ENCODE measurements at regions not wholly inside any gene's neighbourhood (a gene's known extent, or its start where the extent isn't known, plus 50 kb on each side); places are given as distances from the start of the nearest gene placed in this dataset.

- DNase-seq: no peak
Measured at GRCh38 chr18:39935598-39935997, 2019.4 kb upstream of the PIK3C3 start.

DNA sequence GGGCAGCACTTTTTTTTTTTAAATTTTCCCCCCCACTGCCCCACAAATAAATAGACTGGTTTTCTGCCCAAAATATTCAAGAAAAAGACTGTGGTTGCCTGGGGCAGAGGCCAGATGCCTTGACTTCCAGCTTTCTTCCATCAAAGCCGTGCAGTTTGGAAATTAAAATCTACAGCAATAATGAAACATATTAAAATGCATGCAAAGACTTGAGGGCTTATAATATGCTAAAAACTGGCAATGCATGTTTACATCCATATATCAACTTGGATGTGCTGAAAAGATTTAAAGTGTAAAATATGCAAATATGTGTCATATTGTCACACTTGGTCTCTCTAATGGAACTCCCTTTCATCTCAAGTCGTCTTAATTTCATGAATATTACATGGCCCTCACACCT lies 2036.2 kb upstream of the PIK3C3 start:
- no peak for DNase-seq

DNA sequence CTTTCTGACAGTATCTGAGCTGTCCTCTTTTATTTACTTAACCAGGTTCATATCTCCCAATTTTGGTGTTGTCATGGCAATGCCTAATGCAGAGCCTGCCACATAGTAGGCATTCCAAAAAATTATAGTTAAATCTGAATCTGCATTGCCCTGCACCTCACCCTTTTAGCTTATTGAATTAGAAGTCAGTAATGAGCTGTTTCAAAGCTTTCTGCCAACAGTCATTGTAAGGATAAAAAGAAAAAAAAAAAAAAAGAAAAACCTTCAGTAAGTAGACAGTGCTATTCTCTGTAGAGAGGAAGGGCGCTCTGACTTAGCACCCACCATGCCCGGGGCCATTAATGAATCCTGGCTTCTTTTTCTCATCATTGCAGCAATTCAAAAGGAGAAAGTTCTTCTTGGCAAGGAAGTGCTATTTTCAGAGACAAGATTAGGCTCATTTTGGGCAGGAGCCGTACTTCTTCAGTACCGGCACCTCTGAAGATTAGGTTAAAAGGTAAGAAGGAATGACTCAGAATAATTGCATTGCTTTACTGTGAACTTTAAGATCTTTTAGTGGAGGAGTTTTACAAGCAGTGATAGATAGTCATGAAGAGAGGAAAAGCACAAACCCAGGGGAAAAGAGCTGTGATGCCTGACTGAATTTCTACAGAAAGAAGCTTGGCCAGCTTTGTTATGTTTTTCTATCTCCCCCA lies 2041.2 kb upstream of the PIK3C3 start:
- no peak for DNase-seq

DNA sequence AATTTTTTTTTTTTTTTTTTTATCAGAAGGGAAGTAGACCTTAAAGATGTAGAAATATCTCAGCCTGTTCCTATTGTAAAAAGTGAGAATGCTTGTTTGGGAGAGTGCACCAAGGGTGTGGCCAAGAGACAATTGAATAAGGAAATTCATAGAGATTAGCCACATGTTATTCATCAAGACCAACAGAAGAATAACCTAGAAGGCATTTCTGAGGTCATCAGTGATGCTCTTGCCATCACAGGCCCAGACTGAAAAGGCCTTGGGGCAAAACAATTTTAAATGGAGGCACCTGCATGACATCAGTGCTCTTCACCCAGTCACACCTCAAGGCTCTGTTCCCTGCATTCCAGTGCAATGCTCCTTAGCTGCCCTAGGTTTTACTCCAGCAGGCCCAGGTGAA lies 2043.3 kb upstream of the PIK3C3 start:
- DNase-seq: no peak

DNA sequence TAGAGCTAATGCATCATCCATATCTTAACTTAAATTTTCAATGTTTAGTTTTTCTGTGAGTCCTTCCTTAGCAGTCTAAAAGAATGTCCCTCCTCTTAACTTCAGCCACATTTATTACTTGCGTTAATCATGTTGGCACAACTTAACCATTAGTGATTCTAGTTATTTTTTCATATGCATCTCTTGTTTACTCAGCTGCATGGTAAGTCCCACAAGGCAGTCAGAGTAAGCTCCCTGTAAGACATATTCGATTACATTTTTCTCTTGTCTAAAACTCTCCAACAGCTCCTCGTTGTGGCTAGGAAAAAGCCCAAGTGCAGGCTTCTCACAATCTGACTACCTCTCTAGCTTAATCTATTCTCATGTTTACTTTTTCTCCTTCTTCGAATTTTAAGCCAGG lies 2045.3 kb upstream of the PIK3C3 start:
- peak; percentile 2 for DNase-seq

DNA sequence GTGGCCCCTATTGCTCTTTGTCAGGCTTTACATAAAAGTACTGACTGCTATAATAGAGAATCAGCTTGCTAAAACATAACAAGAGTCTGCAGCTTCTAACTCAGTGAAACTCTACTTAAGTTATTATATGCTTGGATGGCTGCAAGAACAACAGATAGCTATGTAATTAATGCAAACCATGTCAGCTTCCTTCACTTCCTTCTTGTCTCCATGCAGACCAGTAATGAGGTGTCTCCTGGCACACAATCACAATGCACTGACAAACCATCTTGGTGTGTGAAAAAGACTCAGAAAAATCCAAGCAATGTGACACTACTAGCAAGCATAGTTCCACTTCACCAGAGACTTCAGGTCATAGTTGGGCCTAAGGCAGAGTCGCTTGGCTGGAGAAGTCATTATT lies 2068.9 kb upstream of the PIK3C3 start:
- DNase-seq: no peak

- no peak for DNase-seq
Measured at GRCh38 chr18:39872651-39873050, 2082.4 kb upstream of the PIK3C3 start.

DNA sequence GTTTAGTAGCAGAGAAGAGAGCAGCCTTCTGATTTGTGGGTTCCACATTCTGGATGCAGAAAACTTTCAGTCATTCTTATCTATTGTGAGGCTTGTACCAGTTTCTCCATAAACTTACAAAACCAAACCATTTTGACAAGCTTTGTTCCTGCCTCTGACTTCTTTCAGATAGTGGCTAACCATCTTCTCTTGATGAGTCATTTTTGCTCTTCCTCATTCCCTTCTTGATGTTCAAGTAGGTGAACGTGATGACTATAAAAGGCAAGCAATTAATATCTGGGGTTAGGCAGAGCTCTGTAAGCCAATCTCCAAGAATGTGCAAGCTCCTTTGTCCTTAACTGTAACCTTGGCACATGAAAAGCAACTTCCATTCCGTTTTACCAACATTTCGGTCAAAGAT lies 2083.1 kb upstream of the PIK3C3 start:
- no peak for DNase-seq

DNA sequence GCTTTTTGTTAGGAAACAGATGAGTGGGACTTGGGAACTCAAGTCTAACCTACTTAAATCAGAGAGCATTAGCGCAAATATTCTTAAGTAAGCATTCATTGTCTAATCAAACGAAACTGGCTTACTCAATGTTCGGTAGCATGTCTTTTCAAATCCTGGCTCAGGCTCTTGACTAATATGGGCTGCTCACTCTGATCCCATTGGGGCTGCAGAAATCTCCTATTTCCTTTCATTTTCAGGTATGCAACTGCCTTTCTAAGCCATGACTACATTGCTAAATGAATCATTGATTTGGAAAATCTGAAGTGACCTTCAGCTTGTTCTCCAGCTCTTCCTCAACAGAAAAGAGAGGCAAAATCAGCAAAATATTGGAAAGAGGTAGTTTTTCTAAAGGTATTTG lies 2084.4 kb upstream of the PIK3C3 start:
- DNase-seq: no peak

DNA sequence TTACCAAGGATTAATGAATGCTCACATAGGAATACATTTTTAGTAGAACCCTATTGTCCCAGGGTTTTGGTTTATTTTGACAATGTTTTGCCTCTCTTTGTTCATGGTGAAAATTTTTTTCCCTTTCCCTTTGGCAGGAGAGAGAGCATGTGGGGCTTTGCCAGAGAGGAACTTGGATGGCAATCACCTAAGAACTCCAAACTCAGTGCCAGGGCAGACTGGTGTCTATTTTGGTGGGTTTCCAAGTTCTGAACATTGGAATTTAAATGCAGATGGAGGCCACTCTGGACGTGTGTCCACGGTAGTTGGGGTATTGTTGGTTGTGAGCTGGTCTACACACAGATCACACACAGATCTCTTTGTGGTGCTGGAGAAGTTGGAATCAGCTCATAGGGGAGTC lies 2091.1 kb upstream of the PIK3C3 start:
- no peak for DNase-seq

DNA sequence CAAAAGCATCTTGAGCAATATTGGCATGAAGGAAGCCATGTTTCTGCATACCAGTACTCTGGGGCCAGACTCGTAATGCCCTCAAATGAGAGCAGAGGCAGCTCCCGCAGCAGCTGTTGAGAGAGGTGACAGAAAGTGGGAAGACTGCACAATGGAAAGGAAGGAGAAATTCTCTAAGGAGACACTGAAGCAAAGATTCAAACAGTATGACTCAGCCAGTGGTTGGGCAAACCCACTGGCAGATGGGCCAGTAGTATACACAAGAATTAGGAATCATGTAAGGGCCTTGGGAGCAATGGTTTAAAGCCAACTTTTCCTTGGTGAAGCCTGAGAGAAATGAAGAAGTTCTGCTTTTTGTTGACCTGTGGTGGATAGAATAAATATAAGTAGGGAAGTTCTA lies 2092.7 kb upstream of the PIK3C3 start:
- no peak for DNase-seq

- DNase-seq: no peak
Measured at GRCh38 chr18:39854291-39854690, 2100.7 kb upstream of the PIK3C3 start.

DNA sequence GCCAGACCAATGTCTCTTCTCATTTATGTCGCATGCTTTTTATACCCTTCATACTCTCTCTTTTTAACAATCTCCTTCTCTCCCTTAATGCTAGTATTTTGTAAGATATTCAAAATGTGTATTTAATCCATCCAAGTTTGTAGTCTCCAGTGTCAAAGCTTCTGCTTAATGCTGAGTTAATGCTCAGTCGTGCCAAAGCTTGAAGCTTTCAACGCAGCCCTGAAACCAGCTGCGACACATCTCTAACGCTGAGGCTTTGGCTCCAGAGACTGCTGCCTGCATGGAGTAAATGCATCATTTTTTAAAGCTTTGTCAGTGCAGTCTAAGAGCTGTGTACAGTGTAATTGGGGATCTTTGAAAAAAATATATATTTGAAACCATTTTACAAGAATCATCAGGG lies 2108.8 kb upstream of the PIK3C3 start:
- DNase-seq: no peak

- DNase-seq: no peak
Measured at GRCh38 chr18:39845631-39846030, 2109.4 kb upstream of the PIK3C3 start.

- no peak for DNase-seq
Measured at GRCh38 chr18:39845106-39845505, 2109.9 kb upstream of the PIK3C3 start.

DNA sequence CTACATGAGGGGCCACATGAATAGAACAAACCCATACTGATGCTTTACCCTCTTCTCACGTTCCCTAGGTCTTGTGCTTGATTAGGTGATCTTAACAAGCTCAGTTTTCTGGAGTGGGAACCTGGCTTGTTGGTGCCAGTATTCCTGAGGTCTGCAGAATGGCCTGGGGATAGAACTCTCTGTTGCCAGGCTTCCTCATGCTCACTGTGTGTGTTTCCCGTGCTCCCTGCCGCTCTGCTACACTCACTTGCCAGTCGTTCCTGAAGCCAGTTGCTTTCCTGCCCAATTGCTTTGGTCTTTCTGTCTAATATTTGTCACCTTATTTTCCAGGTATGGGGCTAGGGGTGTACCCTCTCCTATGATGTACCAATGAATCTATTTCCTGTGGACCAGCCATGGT lies 2111.5 kb upstream of the PIK3C3 start:
- no peak for DNase-seq

DNA sequence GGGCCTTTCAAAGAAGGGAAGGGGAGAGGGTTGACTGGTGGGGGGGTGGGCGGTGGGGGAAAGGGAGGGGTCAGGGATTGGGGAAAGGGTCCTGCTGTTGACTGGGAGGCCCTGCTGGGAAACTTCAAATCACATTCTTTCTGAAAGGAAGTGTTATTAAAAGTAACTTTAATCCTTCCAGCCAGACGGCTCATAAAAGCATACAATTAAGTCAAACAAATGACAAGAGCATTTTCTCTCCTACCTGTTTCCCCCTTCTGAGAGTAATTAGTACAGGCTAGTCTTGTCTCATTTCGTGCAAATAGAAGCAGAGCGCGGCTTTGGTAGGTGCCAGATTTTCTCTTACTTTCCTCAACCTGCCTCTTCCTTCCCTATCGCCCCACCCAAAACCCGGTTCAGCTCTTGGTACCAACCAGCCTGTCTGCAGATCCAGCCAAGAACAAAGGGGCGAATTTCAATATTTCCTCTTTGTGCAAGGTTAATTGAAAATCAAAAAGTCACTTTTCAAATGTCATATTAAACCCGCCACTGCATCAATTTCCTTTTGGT lies 2112.6 kb upstream of the PIK3C3 start:
- DNase-seq: no peak

DNA sequence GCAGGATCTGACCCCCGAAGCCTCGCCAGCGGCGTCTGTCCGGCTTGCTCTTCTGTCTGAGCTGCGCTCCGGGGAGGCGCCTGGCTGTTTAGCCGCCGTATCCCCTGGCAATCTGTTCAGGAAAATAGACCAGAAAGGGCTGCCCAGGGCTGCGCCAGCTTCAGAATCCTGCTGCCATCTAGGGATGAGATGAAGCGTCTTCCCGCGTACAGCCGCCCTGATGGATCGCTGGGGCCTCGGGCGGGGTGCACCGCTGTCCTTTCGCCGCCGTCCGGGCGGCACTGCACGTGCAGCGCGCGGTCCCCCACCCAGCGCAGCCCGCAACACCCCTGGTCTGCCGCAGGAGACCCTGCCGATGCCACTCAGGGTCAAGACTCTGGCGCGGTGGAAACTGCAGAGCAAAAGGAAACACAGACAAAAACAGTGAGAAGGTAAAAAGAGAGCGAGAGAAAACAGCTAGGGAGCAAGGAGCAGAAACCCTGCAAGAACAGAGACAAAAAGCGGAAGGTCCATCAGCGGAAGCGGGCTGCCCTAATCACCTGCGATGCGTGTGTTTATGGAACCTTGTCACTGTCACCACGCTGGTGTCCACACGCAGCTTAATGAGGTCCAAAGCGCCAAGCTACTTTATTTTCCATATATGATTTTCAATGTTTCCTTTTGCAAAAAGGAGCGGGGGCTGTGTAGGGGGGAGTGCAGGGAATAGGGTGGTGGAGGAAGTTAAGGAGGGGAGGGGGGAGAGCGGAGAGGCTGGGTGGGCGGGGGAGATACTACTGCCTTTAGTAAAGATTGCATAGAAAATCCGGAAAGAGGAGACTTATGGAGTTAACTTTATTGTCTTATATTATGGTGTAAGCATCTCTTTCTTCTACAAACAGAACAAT lies 2113.3 kb upstream of the PIK3C3 start:
- peak; percentile 68 for DNase-seq

DNA sequence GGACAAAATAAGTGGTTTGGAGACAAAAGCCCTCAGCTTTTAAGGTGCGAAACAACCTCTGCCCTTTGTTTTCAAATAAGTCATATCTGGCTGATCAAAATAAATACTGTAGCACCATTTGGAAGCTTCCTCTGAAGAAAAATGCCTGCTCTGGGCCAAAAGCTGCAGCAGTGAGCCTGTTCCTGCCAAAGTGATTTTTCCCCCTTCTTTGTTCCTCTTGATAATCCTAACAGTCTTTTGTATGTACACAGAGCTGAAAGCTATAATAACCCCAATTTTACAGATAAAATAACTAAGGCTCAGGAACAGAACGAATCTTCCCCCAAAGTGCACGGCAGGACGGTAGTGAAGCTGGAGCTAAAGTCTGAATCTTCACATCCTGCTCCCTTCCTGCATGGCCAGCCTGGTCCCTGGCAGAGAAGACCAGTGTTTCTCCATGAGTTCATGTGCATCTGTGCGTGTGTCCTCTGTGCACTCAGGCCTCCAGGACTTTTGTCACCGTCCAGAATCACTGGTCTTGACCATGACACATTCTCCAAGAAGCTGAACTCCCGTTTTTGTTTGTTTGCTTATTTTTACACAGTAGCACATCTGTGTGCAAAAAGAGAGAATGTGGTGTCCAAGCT lies 2114.1 kb upstream of the PIK3C3 start:
- DNase-seq: no peak

DNA sequence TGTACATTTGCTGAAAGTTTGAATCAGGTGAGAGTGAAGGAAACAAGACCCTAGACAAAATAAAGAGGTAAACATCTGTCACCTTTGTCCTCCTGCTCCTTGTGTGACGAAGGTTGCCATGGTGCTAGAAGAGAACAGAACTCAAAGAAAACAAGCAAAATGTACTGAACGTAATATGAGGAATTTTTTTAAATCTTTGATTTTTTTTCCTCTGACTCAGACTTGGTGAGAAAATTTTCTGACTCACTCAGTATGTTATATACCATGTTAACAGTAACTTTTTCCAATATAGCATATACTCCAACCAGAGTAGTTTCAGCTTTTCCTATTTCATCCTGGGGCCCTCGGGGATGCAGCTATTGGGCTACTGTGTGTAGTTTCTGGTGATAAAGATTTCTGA lies 2114.6 kb upstream of the PIK3C3 start:
- DNase-seq: no peak

DNA sequence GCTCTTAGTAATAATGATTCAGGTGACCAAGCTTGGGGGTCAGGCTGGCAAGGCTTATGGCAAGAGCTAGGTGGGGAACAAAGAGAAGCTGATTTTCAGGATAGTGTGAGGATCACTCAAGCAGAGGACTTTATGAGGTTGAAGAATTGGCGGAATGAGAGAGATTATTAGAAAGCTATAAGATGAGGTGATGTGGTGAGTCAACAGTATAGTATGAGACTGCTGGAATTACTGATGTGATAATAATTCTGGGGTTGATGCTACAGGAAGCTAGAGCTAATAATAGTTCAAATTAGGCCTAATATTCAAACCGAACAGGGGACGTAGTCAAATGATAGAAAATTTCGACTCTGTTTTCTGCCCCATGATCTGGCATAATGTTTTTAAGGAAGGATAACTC lies 2115.3 kb upstream of the PIK3C3 start:
- DNase-seq: no peak

DNA sequence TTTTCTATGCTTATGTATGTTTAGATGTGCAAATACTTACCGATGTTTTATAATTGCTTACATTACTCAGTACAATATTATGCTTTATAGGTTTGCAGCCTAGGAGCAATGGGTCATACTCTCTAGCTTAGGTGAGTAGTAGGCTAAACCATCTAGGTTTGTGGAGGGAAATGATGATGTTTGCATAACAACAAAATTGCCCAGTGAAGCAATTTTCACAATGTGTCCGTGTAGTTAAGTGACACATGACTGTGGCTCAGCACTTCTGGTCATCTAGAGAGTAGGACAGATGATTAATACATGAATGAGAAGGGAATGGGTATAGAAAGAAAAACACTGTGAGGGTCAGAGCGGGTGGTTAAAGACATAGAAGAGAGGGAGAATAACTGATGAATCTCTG lies 2116.2 kb upstream of the PIK3C3 start:
- no peak for DNase-seq

GRCh38 chr18:39835303-39836030 lies 2119.6 kb upstream of the PIK3C3 start:
- DNase-seq: no peak
